ENCODE measurements at regions not wholly inside any gene's neighbourhood (a gene's known extent, or its start where the extent isn't known, plus 50 kb on each side); places are given as distances from the start of the nearest gene placed in this dataset.

GRCh38 chr15:77749998-77750540, 117.4 kb upstream of the LINGO1 start:
- no peaks in the 10 kb centered on the region for H3K9me3 ChIP-seq
- H3K4me1 ChIP-seq: peaks cover 0 to 8% (median 4%) of the 10 kb centered on the region in 4 donors
- H3K27me3 ChIP-seq: peaks cover 0 to 35% (median 7%) of the 10 kb centered on the region in 3 donors
- DNase-seq: no peak
- H3K27ac ChIP-seq: no peak overlapping the region
- TF ChIP-seq POLR2AphosphoS5 (IDR thresholded peaks at IDR 0.05) (no peak), POLR2A (IDR thresholded peaks at IDR 0.05) (no peak), EP300 (IDR thresholded peaks at IDR 0.05) (no peak), CTCF (IDR thresholded peaks at IDR 0.05) (no peak)
- intact Hi-C loops (cut with DNase I; ENCODE audit: low total_unique reads): no loop called here
- H3K4me3 ChIP-seq: no peak overlapping the region
- WGBS, 5 donors: 76 to 80% (median 78%) methylated on average over 14 to 15 of the region's 15 CpGs
- H3K36me3 ChIP-seq: no peaks in the 10 kb centered on the region

GRCh38 chr15:77749236-77749997, 116.7 kb upstream of the LINGO1 start:
- no peak for DNase-seq
- Histone ChIP-seq H3K4me3 (no peak overlapping the region), H3K36me3 (no peaks in the 10 kb centered on the region), H3K27me3 (peaks cover 0 to 31% (median 7%) of the 10 kb centered on the region in 3 donors), H3K27ac (no peak overlapping the region), H3K9me3 (no peaks in the 10 kb centered on the region), H3K4me1 (peaks cover 0 to 8% (median 4%) of the 10 kb centered on the region in 4 donors)
- 64 to 73% (median 70%) methylated on average over 6 of the region's 6 CpGs for WGBS, 5 donors
- intact Hi-C loops (cut with DNase I; ENCODE audit: low total_unique reads): no loop called here
- no peak for TF ChIP-seq POLR2A (IDR thresholded peaks at IDR 0.05)
- no peak for TF ChIP-seq EP300 (IDR thresholded peaks at IDR 0.05)
- TF ChIP-seq CTCF (IDR thresholded peaks at IDR 0.05): no peak

GRCh38 chr15:77748078-77749064, 115.7 kb upstream of the LINGO1 start:
- Histone ChIP-seq H3K9me3 (no peaks in the 10 kb centered on the region), H3K27ac (no peak overlapping the region), H3K36me3 (no peaks in the 10 kb centered on the region), H3K4me3 (no peak overlapping the region), H3K27me3 (peaks cover 0 to 28% (median 7%) of the 10 kb centered on the region in 3 donors), H3K4me1 (peaks cover 0 to 8% (median 4%) of the 10 kb centered on the region in 4 donors)
- intact Hi-C loops (cut with DNase I; ENCODE audit: low total_unique reads): no loop called here
- 72 to 82% (median 72%) methylated on average over 10 of the region's 10 CpGs for WGBS, 5 donors
- no peak for TF ChIP-seq POLR2AphosphoS5 (IDR thresholded peaks at IDR 0.05)
- no peak for TF ChIP-seq CTCF (IDR thresholded peaks at IDR 0.05)
- TF ChIP-seq EP300 (IDR thresholded peaks at IDR 0.05): no peak
- TF ChIP-seq POLR2A (IDR thresholded peaks at IDR 0.05): no peak
- no peak for DNase-seq
